ENCODE measurements at regions not wholly inside any gene's neighbourhood (a gene's known extent, or its start where the extent isn't known, plus 50 kb on each side); places are given as distances from the start of the nearest gene placed in this dataset.

DNA sequence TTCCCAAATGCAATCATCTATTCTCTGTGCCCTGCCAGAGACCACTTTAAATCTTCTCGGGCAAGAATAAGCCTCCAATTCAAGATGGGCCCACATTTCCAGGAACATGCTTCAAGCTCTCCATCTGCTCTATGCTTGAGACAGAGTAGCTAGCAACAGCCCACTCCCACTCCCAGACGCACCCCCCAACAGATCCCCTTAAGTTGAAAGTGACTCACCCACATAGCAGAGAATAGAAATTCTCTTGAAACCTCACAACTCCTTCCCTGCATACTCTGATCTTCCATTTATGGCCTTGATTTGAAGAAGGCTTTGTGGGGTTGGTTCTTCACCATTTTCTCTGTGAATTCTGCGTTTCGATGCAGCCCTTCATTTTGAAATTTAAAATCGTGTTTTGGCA, 604.0 kb downstream of the INHBA start:
- Mint-ChIP-seq H3K27ac (no peak overlapping the region), H3K27me3 (no peaks in the 10 kb centered on the region), H3K9me3 (ENCODE audit: insufficient read depth) (no peaks in the 10 kb centered on the region), H3K4me1 (no peaks in the 10 kb centered on the region), H3K4me3 (no peak overlapping the region)
- H3K4me3 ChIP-seq (ENCODE audit: control extremely low read depth in 1 of 5, extremely low read depth in 1 of 5, insufficient read depth in 1 of 5, low read depth in 2 of 5, low read length in 4 of 5), result no peak overlapping the region
- H3K9me3 ChIP-seq (ENCODE audit: control extremely low read depth in 1 of 3, control insufficient read depth in 2 of 3, insufficient read depth in 1 of 3, low read length in 2 of 3), result no peaks in the 10 kb centered on the region
- H3K36me3 ChIP-seq (replicated peaks in 1 of 2; ENCODE audit: control extremely low read depth in 1 of 2, control insufficient read depth in 1 of 2, extremely low read depth in 1 of 2, insufficient read depth in 2 of 2, low read length in 1 of 2), result no peaks in the 10 kb centered on the region
- no peak for ATAC-seq (ENCODE audit: low read depth)
- no peak overlapping the region for H3K4me2 ChIP-seq (replicated peaks; ENCODE audit: low read depth, low read length, poor library complexity, severe bottlenecking)
- no peaks in the 10 kb centered on the region for H3K79me2 ChIP-seq (ENCODE audit: control insufficient read depth, insufficient read depth, low read length)
- no peak overlapping the region for H3K27ac ChIP-seq (ENCODE audit: low read length in 2 of 2)
- no peaks in the 10 kb centered on the region for H4K20me1 ChIP-seq (ENCODE audit: control insufficient read depth, insufficient read depth, low read length, poor library complexity, severe bottlenecking)
- H2AFZ ChIP-seq (ENCODE audit: insufficient read depth, low read depth, low read length, poor library complexity, severe bottlenecking), result no peak overlapping the region
- TF ChIP-seq EZH2 (IDR thresholded peaks at IDR 0.05; ENCODE audit: borderline replicate concordance, insufficient read depth, low read depth, low read length, poor library complexity, severe bottlenecking), result no peak
- TF ChIP-seq, protein P1, sequence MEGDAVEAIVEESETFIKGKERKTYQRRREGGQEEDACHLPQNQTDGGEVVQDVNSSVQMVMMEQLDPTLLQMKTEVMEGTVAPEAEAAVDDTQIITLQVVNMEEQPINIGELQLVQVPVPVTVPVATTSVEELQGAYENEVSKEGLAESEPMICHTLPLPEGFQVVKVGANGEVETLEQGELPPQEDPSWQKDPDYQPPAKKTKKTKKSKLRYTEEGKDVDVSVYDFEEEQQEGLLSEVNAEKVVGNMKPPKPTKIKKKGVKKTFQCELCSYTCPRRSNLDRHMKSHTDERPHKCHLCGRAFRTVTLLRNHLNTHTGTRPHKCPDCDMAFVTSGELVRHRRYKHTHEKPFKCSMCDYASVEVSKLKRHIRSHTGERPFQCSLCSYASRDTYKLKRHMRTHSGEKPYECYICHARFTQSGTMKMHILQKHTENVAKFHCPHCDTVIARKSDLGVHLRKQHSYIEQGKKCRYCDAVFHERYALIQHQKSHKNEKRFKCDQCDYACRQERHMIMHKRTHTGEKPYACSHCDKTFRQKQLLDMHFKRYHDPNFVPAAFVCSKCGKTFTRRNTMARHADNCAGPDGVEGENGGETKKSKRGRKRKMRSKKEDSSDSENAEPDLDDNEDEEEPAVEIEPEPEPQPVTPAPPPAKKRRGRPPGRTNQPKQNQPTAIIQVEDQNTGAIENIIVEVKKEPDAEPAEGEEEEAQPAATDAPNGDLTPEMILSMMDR (IDR thresholded peaks at IDR 0.05), result no peak
- intact Hi-C loops (cut with micrococcal nuclease), result no loop called here
- H3K4me1 ChIP-seq (ENCODE audit: control insufficient read depth in 2 of 2, insufficient read depth in 2 of 2, low read length in 2 of 2), result no peaks in the 10 kb centered on the region
- H3K9ac ChIP-seq (ENCODE audit: low read length), result no peak overlapping the region
- H3K27me3 ChIP-seq (replicated peaks in 1 of 4; ENCODE audit: control extremely low read depth in 1 of 4, control insufficient read depth in 3 of 4, insufficient read depth in 4 of 4, low read length in 3 of 4), result no peaks in the 10 kb centered on the region
- DNase-seq, result no peak
- 93% methylated on average over 1 of the region's 5 CpGs for WGBS (ENCODE audit: insufficient coverage)
- ChIA-PET CTCF (interaction anchor here (1.2 kb wide), 1 partner anchor 9 kb away, joined by 4 read pairs; no protein-coding TSS in a partner anchor), POLR2A (no interaction called here)

- Histone ChIP-seq H3K27ac (ENCODE audit: low read length in 2 of 2) (no peak overlapping the region), H3K4me2 (replicated peaks; ENCODE audit: low read depth, low read length, poor library complexity, severe bottlenecking) (no peak overlapping the region), H3K27me3 (replicated peaks in 1 of 4; ENCODE audit: control extremely low read depth in 1 of 4, control insufficient read depth in 3 of 4, insufficient read depth in 4 of 4, low read length in 3 of 4) (no peaks in the 10 kb centered on the region), H3K4me3 (ENCODE audit: control extremely low read depth in 1 of 5, extremely low read depth in 1 of 5, insufficient read depth in 1 of 5, low read depth in 2 of 5, low read length in 4 of 5) (no peak overlapping the region), H3K79me2 (ENCODE audit: control insufficient read depth, insufficient read depth, low read length) (no peaks in the 10 kb centered on the region), H3K4me1 (ENCODE audit: control insufficient read depth in 2 of 2, insufficient read depth in 2 of 2, low read length in 2 of 2) (no peaks in the 10 kb centered on the region), H3K9me3 (ENCODE audit: control extremely low read depth in 1 of 3, control insufficient read depth in 2 of 3, insufficient read depth in 1 of 3, low read length in 2 of 3) (no peaks in the 10 kb centered on the region), H4K20me1 (ENCODE audit: control insufficient read depth, insufficient read depth, low read length, poor library complexity, severe bottlenecking) (no peaks in the 10 kb centered on the region), H3K36me3 (replicated peaks in 1 of 2; ENCODE audit: control extremely low read depth in 1 of 2, control insufficient read depth in 1 of 2, extremely low read depth in 1 of 2, insufficient read depth in 2 of 2, low read length in 1 of 2) (no peaks in the 10 kb centered on the region), H2AFZ (ENCODE audit: insufficient read depth, low read depth, low read length, poor library complexity, severe bottlenecking) (no peak overlapping the region), H3K9ac (ENCODE audit: low read length) (no peak overlapping the region)
- intact Hi-C loops (cut with micrococcal nuclease), result no loop called here
- ATAC-seq (ENCODE audit: low read depth), result no peak
- no peaks in the 10 kb centered on the region for H3K4me1 Mint-ChIP-seq
- ChIA-PET CTCF (interaction anchor here (1.2 kb wide), 1 partner anchor 9 kb away, joined by 4 read pairs; no protein-coding TSS in a partner anchor), POLR2A (no interaction called here)
- no peak overlapping the region for H3K4me3 Mint-ChIP-seq
- DNase-seq, result no peak
- TF ChIP-seq, protein P1 (IDR thresholded peaks at IDR 0.05), result no peak
- no peak for TF ChIP-seq EZH2 (IDR thresholded peaks at IDR 0.05; ENCODE audit: borderline replicate concordance, insufficient read depth, low read depth, low read length, poor library complexity, severe bottlenecking)
- WGBS (ENCODE audit: insufficient coverage), result 71% methylated on average over 4 of the region's 4 CpGs
- H3K27ac Mint-ChIP-seq, result no peak overlapping the region
- no peaks in the 10 kb centered on the region for H3K27me3 Mint-ChIP-seq
- no peaks in the 10 kb centered on the region for H3K9me3 Mint-ChIP-seq (ENCODE audit: insufficient read depth)
Observed at GRCh38 chr7:41098402-41098801, 604.5 kb downstream of the INHBA start.
